ENCODE measurements at regions not wholly inside any gene's neighbourhood (a gene's known extent, or its start where the extent isn't known, plus 50 kb on each side); places are given as distances from the start of the nearest gene placed in this dataset.

GRCh38 chr1:70864302-70864701 is 183.3 kb downstream of the PTGER3 start:
- TF ChIP-seq POLR2A (IDR thresholded peaks at IDR 0.05; ENCODE audit: low read length) (no peak), GATA1 (IDR thresholded peaks at IDR 0.05; ENCODE audit: low read depth, low read length) (no peak)

Measured in erythroblast (primary cell).